CD14-positive monocyte (primary cell): ENCODE measurements at regions not wholly inside any gene's neighbourhood (a gene's known extent, or its start where the extent isn't known, plus 50 kb on each side); places are given as distances from the start of the nearest gene placed in this dataset.

Experiments used
- DNase-seq, 3 donors: peaks; one replicate each; pipeline ENCODE4 v3.0.0-alpha.2; 2011 to 2022
- H2AFZ ChIP-seq: 2 replicates; pipeline ENCODE4 v1.6.0; 2012; ENCODE audit warnings: mild to moderate bottlenecking, low read depth, low read length, inconsistent platforms; ENCODE audit not compliant: insufficient read depth, poor library complexity, severe bottlenecking
- H3K27ac ChIP-seq, 2 donors: 1 replicate in 1 of 2; 2 replicates in 1 of 2; pipeline ENCODE4 v1.5.1; 2012 to 2013; ENCODE audit warnings: low read length in 2 of 2, control low read depth in 1 of 2, inconsistent platforms in 1 of 2, low read depth in 1 of 2, mild to moderate bottlenecking in 1 of 2
- H3K27me3 ChIP-seq, 2 donors: one replicate each; pipeline versions ENCODE4 v1.6.0 to v1.6.1; 2011 to 2013; ENCODE audit warnings: low read length in 2 of 2; ENCODE audit not compliant: control insufficient read depth in 2 of 2, insufficient read depth in 2 of 2
- H3K36me3 ChIP-seq, 2 donors: replicated peaks in 1 of 2; 1 replicate in 1 of 2; 2 replicates in 1 of 2; pipeline versions ENCODE4 v1.5.1 to v1.6.1; 2012 to 2013; ENCODE audit warnings: low read length in 2 of 2, control low read depth in 1 of 2, inconsistent platforms in 1 of 2, mild to moderate bottlenecking in 1 of 2; ENCODE audit not compliant: insufficient read depth in 2 of 2, control insufficient read depth in 1 of 2
- H3K4me1 ChIP-seq, 2 donors: 1 replicate in 1 of 2; 2 replicates in 1 of 2; pipeline versions ENCODE4 v1.5.1 to v1.6.1; 2012 to 2013; ENCODE audit warnings: low read length in 2 of 2, control low read depth in 1 of 2, inconsistent platforms in 1 of 2, mild to moderate bottlenecking in 1 of 2, moderate library complexity in 1 of 2; ENCODE audit not compliant: insufficient read depth in 2 of 2, control insufficient read depth in 1 of 2
- H3K4me2 ChIP-seq: replicated peaks from 2 replicates; pipeline ENCODE3; 2012; ENCODE audit warnings: low read length, moderate library complexity, mild to moderate bottlenecking; ENCODE audit not compliant: poor library complexity, severe bottlenecking; ENCODE audit errors: extremely low read depth
- H3K4me3 ChIP-seq, 3 experiments: fragments of 200-600 bp in 1 of 3; sonication (generic) in 1 of 3; replicated peaks in 1 of 3; 1 replicate in 2 of 3; 2 replicates in 1 of 3; pipeline ENCODE4 v1.5.1; 2011 to 2013; ENCODE audit warnings: low read length in 3 of 3, mild to moderate bottlenecking in 3 of 3, control low read depth in 2 of 3, low read depth in 2 of 3, inconsistent platforms in 1 of 3, moderate library complexity in 1 of 3
- H3K79me2 ChIP-seq: 2 replicates; pipeline ENCODE4 v1.6.0; 2012; ENCODE audit warnings: mild to moderate bottlenecking, control low read depth, inconsistent platforms, low read length, moderate library complexity; ENCODE audit not compliant: insufficient read depth
- H3K9ac ChIP-seq: 2 replicates; pipeline ENCODE4 v1.6.0; 2017; ENCODE audit warnings: low read length, mild to moderate bottlenecking; ENCODE audit not compliant: insufficient read depth, poor library complexity, severe bottlenecking
- H3K9me3 ChIP-seq, 2 donors: replicated peaks in 1 of 2; 1 replicate in 1 of 2; 2 replicates in 1 of 2; pipeline versions ENCODE4 v1.5.1 to v1.6.1; 2012 to 2013; ENCODE audit warnings: low read length in 2 of 2, control low read depth in 1 of 2; ENCODE audit not compliant: control insufficient read depth in 1 of 2, insufficient read depth in 1 of 2
- H4K20me1 ChIP-seq: 2 replicates; pipeline ENCODE4 v1.6.0; 2012; ENCODE audit warnings: mild to moderate bottlenecking, low read length, control low read depth, moderate library complexity; ENCODE audit not compliant: insufficient read depth
- H3K27ac Mint-ChIP-seq, 7 donors: one replicate each; pipeline ENCODE4 v1.8.0; 2020; ENCODE audit warnings: mild to moderate bottlenecking in 7 of 7, mixed read lengths in 7 of 7, moderate library complexity in 6 of 7, inconsistent platforms in 2 of 7
- H3K27me3 Mint-ChIP-seq, 3 donors: one replicate each; pipeline ENCODE4 v1.8.0; 2021 to 2022; ENCODE audit warnings: low read depth in 3 of 3, mild to moderate bottlenecking in 3 of 3, mixed read lengths in 3 of 3, moderate library complexity in 3 of 3, inconsistent platforms in 1 of 3
- H3K36me3 Mint-ChIP-seq, 2 donors: one replicate each; pipeline ENCODE4 v1.8.0; 2020; ENCODE audit warnings: mixed read lengths in 2 of 2, inconsistent platforms in 1 of 2, mild to moderate bottlenecking in 1 of 2
- H3K4me1 Mint-ChIP-seq: one replicate; pipeline ENCODE4 v1.8.0; 2020; ENCODE audit warnings: mild to moderate bottlenecking, mixed read lengths
- H3K4me3 Mint-ChIP-seq, 2 donors: one replicate each; pipeline ENCODE4 v1.8.0; 2020; ENCODE audit warnings: mild to moderate bottlenecking in 2 of 2, mixed read lengths in 2 of 2, moderate library complexity in 1 of 2
- H3K9me3 Mint-ChIP-seq, 7 donors: one replicate each; pipeline ENCODE4 v1.8.0; 2020 to 2022; ENCODE audit warnings: mixed read lengths in 7 of 7, mild to moderate bottlenecking in 6 of 7, moderate library complexity in 6 of 7, inconsistent platforms in 2 of 7
- WGBS: methylation state at CpG from one replicate; pipeline ENCODE4 v1.1.5; 2013; ENCODE audit warnings: missing lambda C conversion rate; ENCODE audit not compliant: insufficient coverage; 5-methylcytosine and 5-hydroxymethylcytosine counted together
- intact Hi-C, 2 donors: fragments of 100-400 bp; cut with micrococcal nuclease; formaldehyde crosslinking; loops; one replicate each; pipeline versions ENCODE4 v1.15.0 to v1.15.1; 2023
- TF ChIP-seq, protein P1 (sequence below): fragments of 200-600 bp; IDR thresholded peaks from one replicate; pipeline ENCODE4 v1.8.0; 2022; ENCODE audit warnings: antibody characterized with exemption, mild to moderate bottlenecking

DNA sequence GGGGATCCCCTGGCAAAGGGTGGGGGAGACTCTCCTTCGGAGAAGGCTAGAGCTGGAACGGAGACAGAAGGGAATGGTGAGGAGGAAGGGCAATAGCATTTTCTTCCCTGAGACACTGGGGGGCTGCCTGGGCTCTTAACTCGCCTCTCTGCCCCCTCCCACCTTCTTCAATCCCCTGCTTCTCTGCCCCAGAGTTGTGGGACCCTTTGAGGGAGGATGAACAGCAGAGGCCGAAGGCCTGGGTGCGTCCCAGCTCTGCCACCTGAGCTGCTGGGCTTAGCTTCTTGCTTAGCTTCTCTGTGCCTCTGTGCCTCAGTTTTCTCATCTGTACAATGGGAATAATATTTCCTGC is 72.4 kb downstream of the RTL6 start:
- Histone ChIP-seq H3K4me1 (no peaks in the 10 kb centered on the region), H3K9me3 (no peaks in the 10 kb centered on the region), H3K4me2 (no peak overlapping the region), H3K36me3 (no peaks in the 10 kb centered on the region), H4K20me1 (no peaks in the 10 kb centered on the region), H3K27ac (no peak overlapping the region), H3K27me3 (no peaks in the 10 kb centered on the region), H3K79me2 (no peaks in the 10 kb centered on the region), H3K9ac (no peak overlapping the region), H3K4me3 (no peak overlapping the region), H2AFZ (no peak overlapping the region)
- H3K27me3 Mint-ChIP-seq: peaks cover 4 to 8% (median 4%) of the 10 kb centered on the region in 3 donors
- DNase-seq: no peak
- 100% methylated on average over 3 of the region's 5 CpGs for WGBS
- TF ChIP-seq, protein P1, sequence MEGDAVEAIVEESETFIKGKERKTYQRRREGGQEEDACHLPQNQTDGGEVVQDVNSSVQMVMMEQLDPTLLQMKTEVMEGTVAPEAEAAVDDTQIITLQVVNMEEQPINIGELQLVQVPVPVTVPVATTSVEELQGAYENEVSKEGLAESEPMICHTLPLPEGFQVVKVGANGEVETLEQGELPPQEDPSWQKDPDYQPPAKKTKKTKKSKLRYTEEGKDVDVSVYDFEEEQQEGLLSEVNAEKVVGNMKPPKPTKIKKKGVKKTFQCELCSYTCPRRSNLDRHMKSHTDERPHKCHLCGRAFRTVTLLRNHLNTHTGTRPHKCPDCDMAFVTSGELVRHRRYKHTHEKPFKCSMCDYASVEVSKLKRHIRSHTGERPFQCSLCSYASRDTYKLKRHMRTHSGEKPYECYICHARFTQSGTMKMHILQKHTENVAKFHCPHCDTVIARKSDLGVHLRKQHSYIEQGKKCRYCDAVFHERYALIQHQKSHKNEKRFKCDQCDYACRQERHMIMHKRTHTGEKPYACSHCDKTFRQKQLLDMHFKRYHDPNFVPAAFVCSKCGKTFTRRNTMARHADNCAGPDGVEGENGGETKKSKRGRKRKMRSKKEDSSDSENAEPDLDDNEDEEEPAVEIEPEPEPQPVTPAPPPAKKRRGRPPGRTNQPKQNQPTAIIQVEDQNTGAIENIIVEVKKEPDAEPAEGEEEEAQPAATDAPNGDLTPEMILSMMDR: no peak
- H3K9me3 Mint-ChIP-seq: peaks cover 0 to 9% (median under 1%) of the 10 kb centered on the region in 7 donors
- H3K27ac Mint-ChIP-seq: no peak overlapping the region
- intact Hi-C loops: no loop called here
- no peaks in the 10 kb centered on the region for H3K4me1 Mint-ChIP-seq
- H3K4me3 Mint-ChIP-seq: no peak overlapping the region
- no peaks in the 10 kb centered on the region for H3K36me3 Mint-ChIP-seq

DNA sequence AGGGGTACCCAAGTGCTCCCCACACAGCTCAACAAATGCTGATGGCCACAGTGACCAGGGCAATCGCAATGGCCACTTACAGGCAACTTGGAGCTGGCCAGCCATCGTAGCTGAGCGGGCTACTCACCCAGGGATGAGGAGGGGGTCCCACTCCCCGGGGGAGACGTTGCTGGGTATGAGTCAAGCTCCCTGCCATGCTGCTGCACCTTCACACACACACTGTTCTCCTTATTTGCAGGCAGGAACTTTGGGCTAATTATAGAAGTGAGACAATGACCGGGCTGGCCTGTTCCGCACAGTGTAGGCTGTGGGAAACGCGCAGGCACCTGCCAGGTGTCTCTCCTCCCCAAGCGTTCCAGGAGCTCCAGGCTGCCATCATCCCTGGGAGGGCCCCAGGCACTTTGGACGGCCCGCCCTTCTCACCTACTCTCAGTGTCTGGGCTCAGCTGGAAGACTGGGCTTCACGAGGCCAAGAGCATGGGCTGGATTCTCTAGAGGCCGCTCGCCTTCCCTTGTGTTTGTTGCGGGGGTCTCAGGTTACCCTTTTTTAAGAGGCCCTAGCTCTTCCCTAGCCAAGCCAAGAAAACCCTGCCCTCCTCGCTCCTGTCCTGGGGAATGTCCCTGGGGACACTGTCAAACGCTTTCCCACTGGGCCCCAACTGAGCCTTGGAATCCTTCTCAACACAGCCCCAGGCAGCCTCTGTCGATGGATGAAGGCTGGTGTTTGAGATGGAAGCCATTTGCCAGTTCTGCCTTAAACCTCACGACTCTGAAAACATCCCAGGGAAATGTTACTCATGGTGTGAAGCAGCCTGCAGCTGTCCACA is 73.0 kb downstream of the RTL6 start:
- DNase-seq: no peak
- TF ChIP-seq, protein P1: no peak
- H3K4me3 Mint-ChIP-seq: no peak overlapping the region
- Histone ChIP-seq H3K4me2 (no peak overlapping the region), H3K9ac (no peak overlapping the region), H3K27me3 (peaks cover 0 to under 1% of the 10 kb centered on the region in 2 donors), H3K9me3 (peaks cover 0 to 2% of the 10 kb centered on the region in 2 donors), H3K36me3 (no peaks in the 10 kb centered on the region), H3K4me3 (no peak overlapping the region), H3K27ac (no peak overlapping the region), H3K79me2 (no peaks in the 10 kb centered on the region), H4K20me1 (no peaks in the 10 kb centered on the region), H2AFZ (no peak overlapping the region), H3K4me1 (no peaks in the 10 kb centered on the region)
- peaks cover 0 to 9% (median 2%) of the 10 kb centered on the region in 7 donors for H3K9me3 Mint-ChIP-seq
- peaks cover 4 to 9% (median 4%) of the 10 kb centered on the region in 3 donors for H3K27me3 Mint-ChIP-seq
- H3K4me1 Mint-ChIP-seq: no peaks in the 10 kb centered on the region
- H3K36me3 Mint-ChIP-seq: no peaks in the 10 kb centered on the region
- intact Hi-C loops: no loop called here
- no peak overlapping the region for H3K27ac Mint-ChIP-seq
- WGBS: 90% methylated on average over 9 of the region's 20 CpGs
